ENCODE measurements at regions not wholly inside any gene's neighbourhood (a gene's known extent, or its start where the extent isn't known, plus 50 kb on each side); places are given as distances from the start of the nearest gene placed in this dataset.

DNA sequence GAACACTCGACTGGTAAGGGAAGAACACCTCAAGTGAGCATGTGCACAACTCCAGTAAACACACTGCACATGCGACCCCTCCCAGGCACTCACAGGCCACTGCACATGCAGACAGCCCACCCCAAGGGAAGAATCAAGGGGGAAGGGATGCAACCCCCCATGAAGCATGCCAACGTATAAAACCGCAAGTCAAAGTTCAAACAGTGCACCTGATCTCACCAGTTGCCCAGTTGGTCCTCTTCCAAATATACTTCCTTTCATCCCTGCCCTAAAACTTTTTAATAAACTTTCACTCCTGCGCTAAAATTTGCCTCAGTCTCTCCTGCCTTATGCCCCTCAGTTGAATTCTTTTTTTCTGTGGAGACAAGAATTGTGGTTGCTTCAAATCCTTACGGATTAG lies 51.0 kb upstream of the TOM1L1 start:
- intact Hi-C loops (cut with DNase I): no loop called here
- no peaks in the 10 kb centered on the region for H3K27me3 ChIP-seq
- no peaks in the 10 kb centered on the region for H3K4me1 ChIP-seq
- no peak for DNase-seq
- H3K27ac ChIP-seq: no peak overlapping the region
- no peak overlapping the region for H3K4me3 ChIP-seq (replicated peaks in 1 of 3)
- H3K9me3 ChIP-seq: no peaks in the 10 kb centered on the region
- 89 to 92% methylated on average over 6 of the region's 6 CpGs for WGBS, 2 donors
- no peaks in the 10 kb centered on the region for H3K36me3 ChIP-seq
- TF ChIP-seq, protein P1, sequence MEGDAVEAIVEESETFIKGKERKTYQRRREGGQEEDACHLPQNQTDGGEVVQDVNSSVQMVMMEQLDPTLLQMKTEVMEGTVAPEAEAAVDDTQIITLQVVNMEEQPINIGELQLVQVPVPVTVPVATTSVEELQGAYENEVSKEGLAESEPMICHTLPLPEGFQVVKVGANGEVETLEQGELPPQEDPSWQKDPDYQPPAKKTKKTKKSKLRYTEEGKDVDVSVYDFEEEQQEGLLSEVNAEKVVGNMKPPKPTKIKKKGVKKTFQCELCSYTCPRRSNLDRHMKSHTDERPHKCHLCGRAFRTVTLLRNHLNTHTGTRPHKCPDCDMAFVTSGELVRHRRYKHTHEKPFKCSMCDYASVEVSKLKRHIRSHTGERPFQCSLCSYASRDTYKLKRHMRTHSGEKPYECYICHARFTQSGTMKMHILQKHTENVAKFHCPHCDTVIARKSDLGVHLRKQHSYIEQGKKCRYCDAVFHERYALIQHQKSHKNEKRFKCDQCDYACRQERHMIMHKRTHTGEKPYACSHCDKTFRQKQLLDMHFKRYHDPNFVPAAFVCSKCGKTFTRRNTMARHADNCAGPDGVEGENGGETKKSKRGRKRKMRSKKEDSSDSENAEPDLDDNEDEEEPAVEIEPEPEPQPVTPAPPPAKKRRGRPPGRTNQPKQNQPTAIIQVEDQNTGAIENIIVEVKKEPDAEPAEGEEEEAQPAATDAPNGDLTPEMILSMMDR (IDR thresholded peaks at IDR 0.05): no peak
- no peak for TF ChIP-seq POLR2A (IDR thresholded peaks at IDR 0.05)
